Cardiac fibroblast (primary cell): ENCODE measurements at regions not wholly inside any gene's neighbourhood (a gene's known extent, or its start where the extent isn't known, plus 50 kb on each side); places are given as distances from the start of the nearest gene placed in this dataset.
"Not testable (repeated sequence)": the region's sequence is repeated elsewhere in the genome, so short reads cannot be mapped to it uniquely, and the experiment has no call there.

Experiments used
- DNase-seq, 2 donors: peaks; one replicate each; pipeline versions ENCODE4 v3.0.0 to v3.0.0-alpha.2; 2010; ENCODE audit warnings: low read depth in 2 of 2
- H3K4me3 ChIP-seq, 2 donors: replicated peaks in 1 of 2; 1 replicate in 1 of 2; 2 replicates in 1 of 2; pipeline ENCODE4 v1.5.1; 2011; ENCODE audit warnings: low read depth in 2 of 2, low read length in 2 of 2, mild to moderate bottlenecking in 2 of 2, moderate library complexity in 1 of 2
- TF ChIP-seq, protein P1 (sequence below): IDR thresholded peaks from one replicate; pipeline ENCODE4 v1.5.1; 2011; ENCODE audit warnings: low read depth, mild to moderate bottlenecking, low read length, inconsistent platforms

DNA sequence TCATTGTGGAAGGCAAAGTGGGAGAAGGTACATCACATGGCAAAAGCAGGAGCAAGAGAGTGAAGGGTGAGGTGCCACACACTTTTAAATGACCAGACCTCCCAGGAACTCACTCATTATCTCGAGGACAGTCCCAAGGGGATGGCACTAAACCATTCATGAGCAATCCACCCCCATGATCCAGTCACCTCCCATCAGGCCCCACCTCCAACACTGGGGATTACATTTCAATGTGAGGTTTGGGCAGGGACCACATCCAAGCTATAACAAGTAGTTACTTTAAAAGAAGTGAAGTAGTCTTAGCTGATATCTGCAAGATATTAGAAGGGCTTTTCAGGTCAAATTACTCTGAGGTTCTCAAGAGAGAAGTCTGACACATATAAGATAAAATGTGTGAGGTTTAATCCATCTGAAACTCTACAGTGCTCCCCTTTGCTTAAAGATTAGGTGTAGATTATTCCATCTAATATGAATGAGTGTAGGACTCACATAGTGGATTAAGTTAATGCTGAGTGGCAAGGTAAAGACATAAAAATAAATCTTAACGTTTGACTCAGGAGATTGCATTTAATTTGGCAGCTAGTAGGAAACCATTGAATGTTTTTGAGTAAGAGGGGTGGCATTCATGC is 130.8 kb downstream of the TMX1 start:
- TF ChIP-seq, protein P1, sequence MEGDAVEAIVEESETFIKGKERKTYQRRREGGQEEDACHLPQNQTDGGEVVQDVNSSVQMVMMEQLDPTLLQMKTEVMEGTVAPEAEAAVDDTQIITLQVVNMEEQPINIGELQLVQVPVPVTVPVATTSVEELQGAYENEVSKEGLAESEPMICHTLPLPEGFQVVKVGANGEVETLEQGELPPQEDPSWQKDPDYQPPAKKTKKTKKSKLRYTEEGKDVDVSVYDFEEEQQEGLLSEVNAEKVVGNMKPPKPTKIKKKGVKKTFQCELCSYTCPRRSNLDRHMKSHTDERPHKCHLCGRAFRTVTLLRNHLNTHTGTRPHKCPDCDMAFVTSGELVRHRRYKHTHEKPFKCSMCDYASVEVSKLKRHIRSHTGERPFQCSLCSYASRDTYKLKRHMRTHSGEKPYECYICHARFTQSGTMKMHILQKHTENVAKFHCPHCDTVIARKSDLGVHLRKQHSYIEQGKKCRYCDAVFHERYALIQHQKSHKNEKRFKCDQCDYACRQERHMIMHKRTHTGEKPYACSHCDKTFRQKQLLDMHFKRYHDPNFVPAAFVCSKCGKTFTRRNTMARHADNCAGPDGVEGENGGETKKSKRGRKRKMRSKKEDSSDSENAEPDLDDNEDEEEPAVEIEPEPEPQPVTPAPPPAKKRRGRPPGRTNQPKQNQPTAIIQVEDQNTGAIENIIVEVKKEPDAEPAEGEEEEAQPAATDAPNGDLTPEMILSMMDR, result no peak
- no peak overlapping the region for H3K4me3 ChIP-seq
- peak in 1 of 2 donors; percentile 68 for DNase-seq

DNA sequence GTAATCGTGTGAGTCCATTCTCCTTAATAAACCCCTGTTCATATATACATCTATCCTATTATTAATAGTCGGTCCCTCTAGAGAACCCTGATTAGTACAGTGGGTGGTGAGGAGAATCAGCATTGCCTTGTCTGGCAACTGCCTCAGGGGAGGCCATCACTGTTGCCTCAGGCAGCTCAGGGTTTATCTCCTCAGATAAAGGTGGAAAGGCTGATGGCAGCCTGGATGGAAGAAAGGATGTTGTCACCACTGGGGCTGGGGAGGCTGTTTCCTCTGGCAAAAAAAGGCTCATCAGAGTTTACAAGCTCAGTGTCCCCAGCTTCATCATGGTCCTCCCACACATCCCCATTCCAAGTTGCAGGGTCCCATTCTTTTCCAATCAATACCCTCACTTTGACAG is 137.1 kb downstream of the TMX1 start:
- DNase-seq, H3K4me3 ChIP-seq: not testable (repeated sequence)

DNA sequence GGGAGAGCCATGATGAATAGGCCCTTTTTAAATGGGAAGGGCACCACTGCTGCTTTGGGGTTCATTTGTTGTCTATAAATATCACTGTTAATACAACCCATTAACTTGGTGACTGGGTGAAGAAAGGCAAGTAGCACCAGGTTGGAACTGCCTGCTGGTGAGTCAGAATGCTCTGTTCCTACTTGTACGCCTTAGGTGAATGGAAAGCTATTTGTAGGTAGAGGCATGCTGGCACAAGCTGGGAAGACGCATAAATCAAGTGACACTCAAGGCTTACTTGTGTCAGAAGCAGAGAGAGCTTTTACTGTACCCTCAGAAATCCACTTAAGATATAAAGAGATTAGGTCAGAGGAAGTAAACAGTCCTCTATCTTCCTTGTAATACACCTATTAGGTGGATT is 142.5 kb downstream of the TMX1 start:
- TF ChIP-seq, protein P1, result no peak
- DNase-seq, result no peak
- no peak overlapping the region for H3K4me3 ChIP-seq

DNA sequence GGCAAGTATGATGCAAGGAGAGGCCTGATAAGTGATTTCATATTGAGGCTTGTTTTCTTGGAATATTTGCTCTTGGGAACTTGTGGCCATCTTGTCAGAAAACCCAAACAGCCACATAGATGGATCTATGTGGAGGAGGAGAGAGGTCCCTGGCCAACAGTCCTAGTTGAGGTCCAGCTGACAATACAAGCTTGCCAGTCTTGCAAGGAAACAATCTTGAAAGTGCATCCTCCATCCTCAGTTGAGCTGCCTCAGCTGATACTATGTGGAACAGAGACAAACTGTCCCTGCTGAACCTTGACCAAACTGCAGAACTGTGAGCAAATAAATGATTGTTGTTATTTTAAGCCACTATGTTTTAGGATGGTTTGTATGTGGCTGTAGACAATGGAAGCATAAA is 146.4 kb downstream of the TMX1 start:
- TF ChIP-seq, protein P1, result no peak
- no peak for DNase-seq

DNA sequence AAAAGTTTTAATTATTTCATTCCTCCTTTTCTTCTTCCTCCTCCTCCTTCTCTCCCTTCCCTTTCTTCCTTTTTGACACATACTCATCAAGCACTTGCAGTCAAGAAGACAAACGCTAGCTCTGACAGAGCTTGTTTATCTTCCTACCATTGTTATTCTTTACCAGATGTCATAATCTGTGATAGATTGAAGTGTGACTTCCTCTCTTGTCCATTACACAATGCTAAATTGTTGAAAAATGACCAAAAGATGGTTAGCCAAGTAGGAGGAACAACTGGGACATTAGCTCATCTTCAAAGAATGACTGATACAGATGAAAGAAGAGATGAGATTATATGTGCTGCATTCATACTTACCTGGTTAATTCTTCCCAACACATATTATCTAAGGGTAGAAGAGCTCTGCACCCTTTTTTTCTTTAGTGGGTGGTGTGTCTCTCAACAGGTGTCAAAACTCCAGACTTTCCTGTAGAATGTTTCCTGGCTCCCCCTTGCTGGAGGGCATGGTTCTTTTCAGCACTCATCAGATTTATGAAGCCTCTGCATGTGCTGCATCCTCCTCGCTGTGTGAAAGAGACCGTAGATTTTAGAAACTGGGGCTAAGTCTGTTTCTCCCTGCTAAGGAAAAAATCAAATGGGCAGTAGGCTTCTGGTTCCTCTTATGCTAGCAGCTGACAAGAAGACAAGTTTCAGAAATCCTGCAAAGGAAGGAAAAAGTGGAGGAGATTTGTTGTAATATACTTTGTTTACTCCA is 147.1 kb downstream of the TMX1 start:
- H3K4me3 ChIP-seq, result no peak overlapping the region
- TF ChIP-seq, protein P1, result no peak
- DNase-seq, result peak in 1 of 2 donors; percentile 71

More for the DNA sequence above, 146.4 kb downstream of the TMX1 start:
- H3K4me3 ChIP-seq, result no peak overlapping the region

DNA sequence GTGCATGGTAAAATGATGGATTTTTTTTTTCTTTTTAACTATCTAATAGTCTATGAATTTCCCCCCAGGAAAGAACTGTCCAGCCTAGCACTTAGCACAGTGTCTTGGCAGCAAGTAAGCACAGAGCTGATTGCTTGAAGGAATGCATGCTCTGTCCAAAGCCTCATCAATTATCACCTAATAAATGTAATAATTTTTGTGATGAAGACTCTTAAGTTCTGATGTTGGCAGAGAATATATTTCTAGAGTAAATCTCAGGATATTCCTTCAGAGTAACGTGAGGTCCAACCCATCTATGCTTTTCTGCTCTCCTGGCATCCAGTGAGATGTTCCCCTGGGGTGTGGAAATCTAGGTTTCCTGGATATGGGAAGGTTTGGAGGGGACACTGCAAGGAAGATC is 152.4 kb downstream of the TMX1 start:
- TF ChIP-seq, protein P1, result no peak
- H3K4me3 ChIP-seq, result no peak overlapping the region
- DNase-seq, result no peak

DNA sequence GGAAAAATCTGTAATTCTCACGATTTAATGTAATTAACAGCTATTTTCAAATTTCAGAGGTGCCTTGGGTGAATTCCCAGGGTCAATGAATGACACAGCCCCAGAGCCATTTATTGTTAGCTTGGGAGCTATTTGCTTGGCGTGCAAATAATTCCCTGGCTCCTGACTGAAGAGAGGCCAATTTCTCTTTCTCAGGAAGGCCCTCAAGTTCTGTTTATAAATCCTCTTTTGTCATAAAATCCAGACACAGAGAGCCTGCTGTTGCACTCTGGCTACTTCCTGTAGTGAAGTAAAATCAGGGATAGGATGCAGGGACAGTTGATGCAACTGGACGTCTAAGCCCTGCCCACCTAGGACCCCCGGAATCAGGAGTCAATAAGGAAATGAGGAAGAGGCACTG is 154.3 kb downstream of the TMX1 start:
- H3K4me3 ChIP-seq, result no peak overlapping the region
- peak; percentile 19 to 31 for DNase-seq
- TF ChIP-seq, protein P1, result no peak
